CD4-positive, alpha-beta T cell treated with Interleukin-15 for 4 hours (primary cell): ENCODE measurements at regions not wholly inside any gene's neighbourhood (a gene's known extent, or its start where the extent isn't known, plus 50 kb on each side); places are given as distances from the start of the nearest gene placed in this dataset.

Experiments used
- DNase-seq: peaks from one replicate; pipeline ENCODE4 v3.0.0-alpha.2; 2020; ENCODE audit warnings: low spot score

DNA sequence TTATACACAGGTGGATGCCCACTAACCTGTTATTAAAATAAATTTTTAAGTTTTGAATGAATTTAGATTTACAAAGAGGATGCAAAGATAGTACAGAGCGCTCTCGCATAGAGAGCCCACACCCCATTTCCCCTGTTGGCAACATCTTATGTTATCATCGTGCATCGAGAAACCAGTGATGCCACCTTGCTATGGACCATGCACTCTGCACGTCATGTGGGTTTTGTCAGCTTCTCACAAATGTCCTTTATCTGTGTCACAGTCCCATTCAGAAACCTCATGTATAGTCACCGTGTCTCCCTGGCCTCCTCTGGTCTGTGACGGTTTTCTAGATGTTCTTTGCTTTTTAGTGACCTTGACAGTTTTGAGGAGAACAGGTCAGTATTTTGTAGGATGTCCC lies 60.0 kb downstream of the ING1 start:
- DNase-seq: no peak

GRCh38 chr13:110774051-110774450 lies 60.6 kb downstream of the ING1 start:
- no peak for DNase-seq

GRCh38 chr13:110774490-110774889 lies 61.0 kb downstream of the ING1 start:
- DNase-seq: no peak

- DNase-seq: no peak
Measured at GRCh38 chr13:110775576-110775975, 62.1 kb downstream of the ING1 start.

- DNase-seq: no peak
Measured at GRCh38 chr13:110777251-110777820, 63.8 kb downstream of the ING1 start.

- DNase-seq: no peak
Measured at GRCh38 chr13:110779022-110779421, 65.5 kb downstream of the ING1 start.

DNA sequence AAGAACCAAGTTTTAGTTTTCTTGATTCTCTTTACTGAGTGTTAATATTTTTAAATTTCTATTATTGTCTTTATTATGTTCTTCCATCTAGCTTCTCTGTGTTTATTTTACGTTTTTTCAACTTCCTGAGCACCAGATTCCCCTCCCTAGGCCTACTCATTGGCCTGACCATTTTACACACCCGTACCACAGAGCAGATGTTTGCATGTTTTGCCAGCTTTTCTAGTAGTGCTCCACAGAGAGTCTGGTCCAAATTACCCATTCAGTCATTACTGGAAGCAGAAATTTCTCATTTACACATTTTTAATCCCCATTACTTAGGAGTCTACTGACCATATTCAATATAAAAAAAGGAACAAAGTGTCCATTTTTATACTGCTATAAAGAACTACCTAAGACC lies 66.9 kb downstream of the ING1 start:
- DNase-seq: no peak

GRCh38 chr13:110782185-110782584 lies 68.7 kb downstream of the ING1 start:
- DNase-seq: no peak

DNA sequence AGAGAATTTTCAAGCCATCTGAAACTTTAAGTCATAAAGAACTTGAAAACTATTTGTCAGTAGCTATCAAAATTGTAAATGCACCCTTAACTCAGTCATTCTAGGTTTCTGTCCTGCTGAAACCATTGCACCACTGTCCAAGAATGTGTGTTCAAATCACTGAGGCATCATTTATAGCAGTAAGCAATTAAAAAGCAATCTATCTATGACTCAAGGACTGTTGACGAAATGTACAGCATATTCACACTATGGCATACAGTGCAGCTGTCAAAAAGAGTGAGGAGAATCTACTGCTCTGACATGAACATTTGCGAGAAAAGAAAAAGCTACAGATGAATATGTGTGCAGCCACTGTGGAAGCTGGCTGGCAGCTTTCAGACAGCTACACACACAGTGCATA lies 71.2 kb downstream of the ING1 start:
- DNase-seq: no peak

DNA sequence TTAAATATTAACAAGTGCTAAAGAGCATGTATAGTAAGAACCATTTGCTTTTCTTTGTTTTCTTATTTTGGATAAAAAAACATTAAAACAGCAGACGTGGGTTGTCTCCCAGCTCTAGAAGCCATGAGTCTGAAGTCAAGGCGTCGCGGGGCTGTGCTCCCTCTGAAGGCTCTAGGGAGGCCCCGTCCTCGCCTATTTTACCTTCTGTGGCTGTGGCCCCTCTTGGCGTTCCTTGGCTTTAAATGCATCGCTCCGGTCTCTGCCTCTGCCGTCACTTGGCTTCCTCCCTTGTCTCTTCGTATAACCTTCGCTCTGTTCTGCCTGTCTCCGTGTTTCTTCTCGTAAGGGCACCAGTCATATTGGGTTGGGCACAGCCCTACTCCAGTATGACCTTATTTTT lies 75.3 kb downstream of the ING1 start:
- no peak for DNase-seq

GRCh38 chr13:110789871-110790270 lies 76.4 kb downstream of the ING1 start:
- no peak for DNase-seq

GRCh38 chr13:110790371-110790770 lies 76.9 kb downstream of the ING1 start:
- no peak for DNase-seq

DNA sequence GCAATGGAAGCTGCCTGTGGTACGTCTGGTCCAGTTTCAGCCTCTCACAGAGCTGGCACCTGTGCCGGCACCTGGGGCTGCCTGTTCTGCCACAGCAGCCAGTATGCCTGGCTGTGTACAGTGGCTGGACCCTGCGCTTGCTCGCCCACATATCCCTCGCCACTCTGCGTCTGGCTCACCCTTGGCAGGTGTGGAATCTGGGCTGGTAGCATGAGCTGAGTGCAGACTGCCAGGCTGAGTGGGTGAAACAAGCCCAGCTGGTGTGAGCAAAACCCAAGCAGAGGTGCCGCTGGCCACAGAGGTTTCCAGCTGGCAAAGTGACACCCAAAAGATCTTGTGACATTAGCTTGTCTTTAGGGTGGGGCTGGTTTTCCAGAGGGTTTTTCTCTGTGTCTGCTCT lies 80.7 kb downstream of the ING1 start:
- no peak for DNase-seq

GRCh38 chr13:110797230-110797877 lies 83.9 kb downstream of the ING1 start:
- no peak for DNase-seq

DNA sequence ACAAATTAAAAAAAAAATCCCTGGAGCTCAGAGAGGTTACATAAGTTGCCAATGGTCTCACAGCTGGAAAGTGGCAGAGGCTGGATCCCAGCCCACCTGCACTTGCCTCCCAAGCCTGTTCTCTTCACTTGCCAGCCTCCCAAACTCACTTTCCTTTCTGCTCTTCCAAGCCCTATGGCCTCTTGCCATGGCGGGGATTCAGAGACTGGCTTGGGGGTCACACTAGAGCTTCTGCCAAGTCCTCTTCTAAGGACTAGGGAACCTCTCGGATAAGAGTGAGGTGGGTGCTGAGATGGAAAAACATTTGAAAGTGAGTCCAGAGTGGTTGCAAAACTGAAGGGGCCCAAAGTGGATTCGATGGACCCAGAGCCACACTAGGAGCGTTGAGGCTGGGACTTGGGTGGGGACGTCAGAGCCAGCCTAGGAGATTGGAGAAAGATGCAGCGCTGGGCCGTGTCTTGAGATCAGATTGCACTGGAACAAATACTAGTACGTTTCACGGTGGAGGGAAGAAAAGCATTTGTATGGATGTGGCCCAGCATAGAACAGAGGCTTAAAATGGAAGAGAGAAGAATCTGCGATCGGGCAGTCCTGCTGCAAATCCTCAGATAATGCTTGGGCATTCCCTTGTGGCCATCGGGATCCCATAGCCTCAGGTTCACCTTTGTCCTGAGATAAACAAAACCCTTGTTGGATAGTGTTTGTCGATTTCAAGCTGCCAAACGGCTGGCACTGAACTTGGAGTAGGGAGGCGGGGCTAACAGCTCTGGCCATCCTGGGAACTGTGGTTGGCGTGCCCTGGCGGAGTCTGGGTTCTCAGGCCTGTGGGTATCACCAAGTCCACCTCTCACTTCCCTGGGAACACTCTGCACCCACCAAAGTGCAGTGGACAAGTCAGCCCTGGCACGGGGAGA lies 84.8 kb downstream of the ING1 start:
- no peak for DNase-seq

- no peak for DNase-seq
Measured at GRCh38 chr13:110799246-110800236, 86.0 kb downstream of the ING1 start.

DNA sequence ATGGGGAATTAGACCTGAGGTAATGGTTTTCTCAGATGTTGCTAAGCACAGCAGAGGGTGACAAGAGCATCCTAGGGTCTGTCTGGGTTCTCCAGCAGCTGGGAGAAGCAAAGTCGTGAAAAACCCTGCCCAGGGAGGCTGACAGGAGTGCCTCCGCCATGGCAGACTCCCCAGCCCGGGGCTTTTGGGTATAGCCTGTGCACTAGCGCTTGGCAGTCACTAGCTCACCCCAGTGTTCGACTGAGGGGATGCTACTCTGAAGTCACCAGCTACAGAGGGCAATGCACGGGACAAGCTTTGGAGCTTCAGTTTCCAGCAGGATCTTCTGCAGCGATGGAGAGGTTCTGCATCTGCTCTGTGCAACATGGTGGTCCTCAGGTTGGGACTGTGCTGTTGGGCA lies 87.5 kb downstream of the ING1 start:
- DNase-seq: no peak

DNA sequence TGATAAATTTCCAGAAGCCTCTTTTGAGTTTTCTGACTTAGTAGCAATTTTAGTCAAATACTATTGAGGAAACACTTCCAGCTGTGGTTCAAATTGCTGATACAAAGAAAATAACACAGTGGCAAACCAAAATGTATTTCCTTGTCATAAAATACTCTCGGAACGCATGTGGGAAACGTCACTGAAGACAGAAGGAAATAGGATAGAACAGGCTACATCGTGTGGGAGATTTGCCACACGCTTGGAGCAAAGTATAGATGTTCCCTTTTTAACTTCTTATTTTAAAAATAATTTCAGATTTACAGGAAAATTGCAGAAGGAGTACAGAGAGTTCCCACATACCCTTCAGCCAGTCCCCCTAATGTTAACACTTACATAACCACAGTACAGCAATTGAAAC lies 88.8 kb downstream of the ING1 start:
- DNase-seq: no peak

DNA sequence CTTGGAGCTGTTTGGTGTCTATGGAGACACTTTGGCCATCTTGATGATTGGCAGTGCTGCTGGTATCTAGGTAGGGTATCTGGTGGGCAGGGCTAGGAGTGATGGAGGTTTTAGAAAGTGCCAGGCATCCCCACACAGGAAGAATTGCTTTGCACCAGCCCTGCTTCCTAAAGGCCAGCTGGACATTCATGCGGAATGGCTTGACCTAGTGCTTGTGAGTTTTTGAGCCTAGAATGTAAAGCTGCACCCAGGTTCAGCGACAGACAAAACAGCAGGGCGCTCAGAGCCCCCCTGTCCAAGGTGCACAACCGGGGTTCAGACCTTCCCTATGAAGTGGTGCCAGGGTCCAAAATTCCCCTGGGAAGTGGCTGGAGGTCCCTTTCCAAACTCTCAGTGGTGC lies 93.1 kb downstream of the ING1 start:
- DNase-seq: no peak

GRCh38 chr13:110807546-110807945 lies 94.0 kb downstream of the ING1 start:
- DNase-seq: no peak

GRCh38 chr13:110808138-110808537 lies 94.6 kb downstream of the ING1 start:
- no peak for DNase-seq

GRCh38 chr13:110809871-110810486 lies 96.5 kb downstream of the ING1 start:
- no peak for DNase-seq
